ENCODE measurements at regions not wholly inside any gene's neighbourhood (a gene's known extent, or its start where the extent isn't known, plus 50 kb on each side); places are given as distances from the start of the nearest gene placed in this dataset.

GRCh38 chr21:19328954-19329353 is 925.4 kb upstream of the TMPRSS15 start:
- DNase-seq (no peak), ATAC-seq (no peak)
- TF ChIP-seq POLR2A (IDR thresholded peaks at IDR 0.05) = no peak
- TF ChIP-seq CTCF (IDR thresholded peaks at IDR 0.05) = no peak
- H3K9me3 ChIP-seq = peaks cover 0 to 18% (median 4%) of the 10 kb centered on the region in 12 donors
- H3K27ac ChIP-seq = no peak overlapping the region
- intact Hi-C loops (cut with DNase I) = no loop called here
- no peaks in the 10 kb centered on the region for H3K36me3 ChIP-seq
- no peaks in the 10 kb centered on the region for H3K4me1 ChIP-seq
- H3K4me3 ChIP-seq = no peak overlapping the region
- H3K27me3 ChIP-seq = no peaks in the 10 kb centered on the region
- 64 to 85% (median 78%) methylated on average over 5 of the region's 5 CpGs for WGBS, 4 donors

GRCh38 chr21:19340303-19340702 is 936.7 kb upstream of the TMPRSS15 start:
- TF ChIP-seq POLR2A (IDR thresholded peaks at IDR 0.05) (no peak), CTCF (IDR thresholded peaks at IDR 0.05) (no peak)
- WGBS, 4 donors = 76 to 83% (median 80%) methylated on average over 2 of the region's 2 CpGs
- Histone ChIP-seq H3K4me1 (no peaks in the 10 kb centered on the region), H3K4me3 (no peak overlapping the region), H3K27ac (no peak overlapping the region), H3K36me3 (no peaks in the 10 kb centered on the region), H3K27me3 (no peaks in the 10 kb centered on the region), H3K9me3 (peaks cover 0 to 9% (median 0%) of the 10 kb centered on the region in 12 donors)
- intact Hi-C loops (cut with DNase I) = no loop called here
- no peak for ATAC-seq
- no peak for DNase-seq

GRCh38 chr21:19340954-19341353 is 937.4 kb upstream of the TMPRSS15 start:
- TF ChIP-seq POLR2A (IDR thresholded peaks at IDR 0.05) = no peak
- DNase-seq (no peak), ATAC-seq (no peak)
- Histone ChIP-seq H3K27ac (no peak overlapping the region), H3K4me3 (no peak overlapping the region), H3K4me1 (no peaks in the 10 kb centered on the region), H3K36me3 (no peaks in the 10 kb centered on the region), H3K9me3 (peaks cover 0 to 9% (median 0%) of the 10 kb centered on the region in 12 donors), H3K27me3 (no peaks in the 10 kb centered on the region)
- intact Hi-C loops (cut with DNase I) = no loop called here
- 69 to 82% (median 75%) methylated on average over 5 of the region's 5 CpGs for WGBS, 4 donors

- intact Hi-C loops (cut with DNase I) = no loop called here
- Histone ChIP-seq H3K4me1 (no peaks in the 10 kb centered on the region), H3K36me3 (no peaks in the 10 kb centered on the region), H3K4me3 (no peak overlapping the region), H3K9me3 (peaks cover 0 to 9% (median 0%) of the 10 kb centered on the region in 12 donors), H3K27me3 (no peaks in the 10 kb centered on the region), H3K27ac (no peak overlapping the region)
- no peak for DNase-seq
- no peak for TF ChIP-seq POLR2A (IDR thresholded peaks at IDR 0.05)
- no peak for TF ChIP-seq CTCF (IDR thresholded peaks at IDR 0.05)
- WGBS, 4 donors = 66 to 79% (median 76%) methylated on average over 2 of the region's 2 CpGs
- ATAC-seq = no peak
Measured at GRCh38 chr21:19343711-19344110, 940.1 kb upstream of the TMPRSS15 start.

GRCh38 chr21:19350286-19350685 is 946.7 kb upstream of the TMPRSS15 start:
- Histone ChIP-seq H3K9me3 (no peaks in the 10 kb centered on the region), H3K4me1 (no peaks in the 10 kb centered on the region), H3K36me3 (no peaks in the 10 kb centered on the region), H3K27ac (no peak overlapping the region), H3K4me3 (no peak overlapping the region), H3K27me3 (no peaks in the 10 kb centered on the region)
- no peak for TF ChIP-seq CTCF (IDR thresholded peaks at IDR 0.05)
- TF ChIP-seq POLR2A (IDR thresholded peaks at IDR 0.05) = no peak
- intact Hi-C loops (cut with DNase I) = no loop called here
- no peak for DNase-seq
- no peak for ATAC-seq

Data from heart left ventricle (tissue), 16 donors.